Right lobe of liver (tissue), 6 donors: ENCODE measurements at regions not wholly inside any gene's neighbourhood (a gene's known extent, or its start where the extent isn't known, plus 50 kb on each side); places are given as distances from the start of the nearest gene placed in this dataset.
A peak's percentile ranks its signal among the peaks of the same experiment; 100 is the strongest.

Source experiments
- ATAC-seq, 4 donors: fragments of 200-7000 bp; cut with Tn5 transposase; one replicate each; pipeline ENCODE4 v1.9.1; 2020; ENCODE audit warnings: mild to moderate bottlenecking in 4 of 4, moderate library complexity in 4 of 4
- DNase-seq, 3 donors: peaks; one replicate each; pipeline ENCODE4 v3.0.0-alpha.2; 2020
- H3K27ac ChIP-seq, 3 donors: fragments of 200-600 bp; one replicate each; pipeline ENCODE4 v1.8.0; 2022
- H3K27me3 ChIP-seq, 2 donors: fragments of 200-600 bp; one replicate each; pipeline ENCODE4 v1.8.0; 2022
- H3K36me3 ChIP-seq, 4 donors: fragments of 200-600 bp; sonication (generic) in 1 of 4; one replicate each; pipeline versions ENCODE4 v1.5.1 to v1.8.0; 2017 to 2022; ENCODE audit warnings: control low read depth in 1 of 4
- H3K4me1 ChIP-seq, 4 donors: fragments of 200-600 bp; sonication (generic) in 1 of 4; one replicate each; pipeline versions ENCODE4 v1.5.1 to v1.8.0; 2017 to 2022; ENCODE audit warnings: control low read depth in 1 of 4
- H3K4me3 ChIP-seq, 3 donors: fragments of 200-600 bp; one replicate each; pipeline ENCODE4 v1.8.0; 2022
- H3K9me3 ChIP-seq, 4 donors: fragments of 200-600 bp; sonication (generic) in 1 of 4; one replicate each; pipeline versions ENCODE4 v1.5.1 to v1.8.0; 2017 to 2022; ENCODE audit warnings: control low read depth in 1 of 4
- CTCF ChIP-seq, 4 donors: fragments of 200-600 bp in 3 of 4; fragments of 450-650 bp in 1 of 4; IDR thresholded peaks; one replicate each; pipeline versions ENCODE4 v1.5.1 to v1.8.0; 2016 to 2022; ENCODE audit warnings: antibody characterized with exemption in 4 of 4, mild to moderate bottlenecking in 2 of 4
- POLR2A ChIP-seq: fragments of 450-650 bp; IDR thresholded peaks from one replicate; pipeline ENCODE4 v1.6.1; 2017; ENCODE audit warnings: antibody characterized with exemption, mild to moderate bottlenecking
- WGBS: methylation state at CpG from one replicate; pipeline ENCODE4 v1.1.6; 2018; ENCODE audit warnings: low coverage, low lambda C conversion rate; ENCODE audit not compliant: insufficient coverage; ENCODE audit errors: missing lambda C conversion rate; 5-methylcytosine and 5-hydroxymethylcytosine counted together
- intact Hi-C, 2 donors: fragments of 100-400 bp; cut with DNase I; formaldehyde crosslinking; loops; one replicate each; pipeline versions ENCODE4 v1.11.2 to v1.14.1; 2022
- donor health status: DM: no; HTN: yes; CAD: no.
- donor health status: DM: no; HTN: no; CAD: no.
- donor health status: DM: no; HTN: no; CAD: no.
- donor health status: DM: no; HTN: yes; CAD: no.
- donor health status: DM: no; HTN: yes; CAD: no.

GRCh38 chr6:137403855-137404254 lies 90.3 kb downstream of the OLIG3 start:
- intact Hi-C loops, result no loop called here
- DNase-seq, result peak in 1 of 3 donors; percentile 70

GRCh38 chr6:137403443-137403842 lies 90.8 kb downstream of the OLIG3 start:
- peaks cover 0 to 5% (median 0%) of the 10 kb centered on the region in 4 donors for H3K4me1 ChIP-seq
- no peaks in the 10 kb centered on the region for H3K27me3 ChIP-seq
- DNase-seq, result no peak
- TF ChIP-seq POLR2A, result no peak
- TF ChIP-seq CTCF (IDR thresholded peaks at IDR 0.05), result no peak
- peak in 1 of 4 donors; percentile 29 for ATAC-seq
- no peaks in the 10 kb centered on the region for H3K36me3 ChIP-seq
- H3K4me3 ChIP-seq, result no peak overlapping the region
- intact Hi-C loops, result no loop called here
- no peaks in the 10 kb centered on the region for H3K9me3 ChIP-seq
- WGBS, result 61% methylated on average over 6 of the region's 6 CpGs
- peak overlapping the region in 2 of 3 donors; percentile 16 to 65 for H3K27ac ChIP-seq

More at GRCh38 chr6:137403855-137404254, 90.3 kb downstream of the OLIG3 start:
- TF ChIP-seq CTCF (IDR thresholded peaks at IDR 0.05) (no peak), POLR2A (no peak)
- Histone ChIP-seq H3K27me3 (no peaks in the 10 kb centered on the region), H3K36me3 (no peaks in the 10 kb centered on the region), H3K27ac (peak overlapping the region in 2 of 3 donors; percentile 16 to 65), H3K9me3 (no peaks in the 10 kb centered on the region), H3K4me1 (peaks cover 0 to 5% (median 0%) of the 10 kb centered on the region in 4 donors), H3K4me3 (no peak overlapping the region)
- ATAC-seq, result peak; percentile 93 to 98 (median 96)
- WGBS, result 24% methylated on average over 2 of the region's 2 CpGs

- intact Hi-C loops, result no loop called here
- no peak overlapping the region for H3K4me3 ChIP-seq
- 52% methylated on average over 2 of the region's 2 CpGs for WGBS
- H3K36me3 ChIP-seq, result no peaks in the 10 kb centered on the region
- ATAC-seq (no peak), DNase-seq (no peak)
- no peaks in the 10 kb centered on the region for H3K27me3 ChIP-seq
- no peak for TF ChIP-seq CTCF (IDR thresholded peaks at IDR 0.05)
- no peak for TF ChIP-seq POLR2A
- peaks cover 0 to 5% (median 0%) of the 10 kb centered on the region in 4 donors for H3K4me1 ChIP-seq
- H3K9me3 ChIP-seq, result no peaks in the 10 kb centered on the region
- no peak overlapping the region for H3K27ac ChIP-seq
These were observed 92.0 kb downstream of the OLIG3 start for GRCh38 chr6:137402143-137402680.

- Histone ChIP-seq H3K4me3 (no peak overlapping the region), H3K27ac (no peak overlapping the region), H3K9me3 (no peaks in the 10 kb centered on the region), H3K36me3 (no peaks in the 10 kb centered on the region), H3K4me1 (peaks cover 0 to 5% (median 0%) of the 10 kb centered on the region in 4 donors), H3K27me3 (no peaks in the 10 kb centered on the region)
- 85% methylated on average over 4 of the region's 4 CpGs for WGBS
- TF ChIP-seq POLR2A, result no peak
- no peak for TF ChIP-seq CTCF (IDR thresholded peaks at IDR 0.05)
- ATAC-seq, result no peak
- no peak for DNase-seq
- intact Hi-C loops, result no loop called here
These were observed 93.1 kb downstream of the OLIG3 start for GRCh38 chr6:137401088-137401487.
